ENCODE measurements at regions not wholly inside any gene's neighbourhood (a gene's known extent, or its start where the extent isn't known, plus 50 kb on each side); places are given as distances from the start of the nearest gene placed in this dataset.

GRCh38 chr1:185534801-185535200 is 199.4 kb upstream of the HMCN1 start:
- POLR2A ChIA-PET, result no interaction called here
- H3K4me3 ChIP-seq (ENCODE audit: low read depth, low read length), result no peak overlapping the region
- TF ChIP-seq CTCF (IDR thresholded peaks at IDR 0.05; ENCODE audit: insufficient read depth, low read depth, low read length), result no peak
- no peak for DNase-seq (ENCODE audit: low read depth)
- CTCF ChIA-PET, result no interaction called here
- no peaks in the 10 kb centered on the region; the same call in 1 of the 2 replicates for H3K27me3 ChIP-seq (ENCODE audit: control insufficient read depth, insufficient read depth, low read length)
- H3K36me3 ChIP-seq (ENCODE audit: control insufficient read depth, insufficient read depth, low read length), result no peaks in the 10 kb centered on the region

- POLR2A ChIA-PET, result no interaction called here
- DNase-seq (ENCODE audit: low read depth), result no peak
Observed at GRCh38 chr1:185533596-185533995, 200.6 kb upstream of the HMCN1 start.

GRCh38 chr1:185532856-185533255 is 201.3 kb upstream of the HMCN1 start:
- CTCF ChIA-PET, result interaction anchor here (0.6 kb wide), 1 partner anchor 11 kb away, joined by 3 read pairs; no protein-coding TSS in a partner anchor
- DNase-seq (ENCODE audit: low read depth), result no peak

More at GRCh38 chr1:185533596-185533995, 200.6 kb upstream of the HMCN1 start:
- no peak overlapping the region for H3K4me3 ChIP-seq (ENCODE audit: low read depth, low read length)
- no peak for TF ChIP-seq CTCF (IDR thresholded peaks at IDR 0.05; ENCODE audit: insufficient read depth, low read depth, low read length)
- H3K27me3 ChIP-seq (ENCODE audit: control insufficient read depth, insufficient read depth, low read length), result no peaks in the 10 kb centered on the region; the same call in 1 of the 2 replicates
- no peaks in the 10 kb centered on the region for H3K36me3 ChIP-seq (ENCODE audit: control insufficient read depth, insufficient read depth, low read length)
- CTCF ChIA-PET, result interaction anchor here (1.0 kb wide), 1 partner anchor 19 kb away, joined by 3 read pairs; no protein-coding TSS in a partner anchor

GRCh38 chr1:185531838-185532237 is 202.4 kb upstream of the HMCN1 start:
- ChIA-PET POLR2A (no interaction called here), CTCF (no interaction called here)
- Histone ChIP-seq H3K4me3 (ENCODE audit: low read depth, low read length) (no peak overlapping the region), H3K36me3 (ENCODE audit: control insufficient read depth, insufficient read depth, low read length) (no peaks in the 10 kb centered on the region), H3K27me3 (ENCODE audit: control insufficient read depth, insufficient read depth, low read length) (no peaks in the 10 kb centered on the region; the same call in 1 of the 2 replicates)
- no peak for DNase-seq (ENCODE audit: low read depth)
- no peak for TF ChIP-seq CTCF (IDR thresholded peaks at IDR 0.05; ENCODE audit: insufficient read depth, low read depth, low read length)

More at GRCh38 chr1:185532856-185533255, 201.3 kb upstream of the HMCN1 start:
- no peak for TF ChIP-seq CTCF (IDR thresholded peaks at IDR 0.05; ENCODE audit: insufficient read depth, low read depth, low read length)
- POLR2A ChIA-PET, result no interaction called here
- Histone ChIP-seq H3K27me3 (ENCODE audit: control insufficient read depth, insufficient read depth, low read length) (no peaks in the 10 kb centered on the region; the same call in 1 of the 2 replicates), H3K36me3 (ENCODE audit: control insufficient read depth, insufficient read depth, low read length) (no peaks in the 10 kb centered on the region), H3K4me3 (ENCODE audit: low read depth, low read length) (no peak overlapping the region)

- DNase-seq (ENCODE audit: low read depth), result no peak
- Histone ChIP-seq H3K27me3 (ENCODE audit: control insufficient read depth, insufficient read depth, low read length) (no peaks in the 10 kb centered on the region; the same call in 1 of the 2 replicates), H3K4me3 (ENCODE audit: low read depth, low read length) (no peak overlapping the region), H3K36me3 (ENCODE audit: control insufficient read depth, insufficient read depth, low read length) (no peaks in the 10 kb centered on the region)
- ChIA-PET POLR2A (no interaction called here), CTCF (no interaction called here)
- TF ChIP-seq CTCF (IDR thresholded peaks at IDR 0.05; ENCODE audit: insufficient read depth, low read depth, low read length), result no peak
Observed at GRCh38 chr1:185530215-185530614, 204.0 kb upstream of the HMCN1 start.

Data from BJ (cell line).